ENCODE measurements at regions not wholly inside any gene's neighbourhood (a gene's known extent, or its start where the extent isn't known, plus 50 kb on each side); places are given as distances from the start of the nearest gene placed in this dataset.
"Not testable (repeated sequence)": the region's sequence is repeated elsewhere in the genome, so short reads cannot be mapped to it uniquely, and the experiment has no call there.

- no peak for DNase-seq (ENCODE audit: low spot score)
Observed at GRCh38 chr13:38415233-38415632, 65.6 kb downstream of the UFM1 start.

GRCh38 chr13:38417241-38417640, 67.6 kb downstream of the UFM1 start:
- DNase-seq (ENCODE audit: low spot score), result no peak

GRCh38 chr13:38417727-38418126, 68.1 kb downstream of the UFM1 start:
- no peak for DNase-seq (ENCODE audit: low spot score)

GRCh38 chr13:38418286-38418685, 68.6 kb downstream of the UFM1 start:
- DNase-seq (ENCODE audit: low spot score), result no peak

- no peak for DNase-seq (ENCODE audit: low spot score)
Observed at GRCh38 chr13:38419312-38419873, 69.7 kb downstream of the UFM1 start.

GRCh38 chr13:38421590-38422560, 72.2 kb downstream of the UFM1 start:
- no peak for DNase-seq (ENCODE audit: low spot score)

- no peak for DNase-seq (ENCODE audit: low spot score)
Observed at GRCh38 chr13:38429916-38430315, 80.3 kb downstream of the UFM1 start.

GRCh38 chr13:38430796-38431195, 81.1 kb downstream of the UFM1 start:
- no peak for DNase-seq (ENCODE audit: low spot score)

GRCh38 chr13:38440666-38441065, 91.0 kb downstream of the UFM1 start:
- DNase-seq (ENCODE audit: low spot score), result no peak

- no peak for DNase-seq (ENCODE audit: low spot score)
Observed at GRCh38 chr13:38444904-38445303, 95.3 kb downstream of the UFM1 start.

GRCh38 chr13:38452656-38453055, 103.0 kb downstream of the UFM1 start:
- DNase-seq (ENCODE audit: low spot score), result no peak

- DNase-seq (ENCODE audit: low spot score), result no peak
Observed at GRCh38 chr13:38462605-38463004, 113.0 kb downstream of the UFM1 start.

GRCh38 chr13:38463048-38463447, 113.4 kb downstream of the UFM1 start:
- no peak for DNase-seq (ENCODE audit: low spot score)

GRCh38 chr13:38472411-38472810, 122.8 kb downstream of the UFM1 start:
- not testable (repeated sequence) for DNase-seq (ENCODE audit: low spot score)

- no peak for DNase-seq (ENCODE audit: low spot score)
Observed at GRCh38 chr13:38473305-38473704, 123.7 kb downstream of the UFM1 start.

GRCh38 chr13:38477676-38478075, 128.0 kb downstream of the UFM1 start:
- no peak for DNase-seq (ENCODE audit: low spot score)

GRCh38 chr13:38483623-38484022, 134.0 kb downstream of the UFM1 start:
- no peak for DNase-seq (ENCODE audit: low spot score)

GRCh38 chr13:38490657-38491056, 141.0 kb downstream of the UFM1 start:
- no peak for DNase-seq (ENCODE audit: low spot score)

- DNase-seq (ENCODE audit: low spot score), result no peak
Observed at GRCh38 chr13:38494445-38494844, 144.8 kb downstream of the UFM1 start.

- no peak for DNase-seq (ENCODE audit: low spot score)
Observed at GRCh38 chr13:38496917-38497316, 147.3 kb downstream of the UFM1 start.

- DNase-seq (ENCODE audit: low spot score), result no peak
Observed at GRCh38 chr13:38498271-38498670, 148.6 kb downstream of the UFM1 start.

GRCh38 chr13:38514575-38514974, 164.9 kb downstream of the UFM1 start:
- DNase-seq (ENCODE audit: low spot score), result no peak

GRCh38 chr13:38518328-38518727, 168.5 kb upstream of the FREM2 start:
- DNase-seq (ENCODE audit: low spot score), result no peak

Measured in ureter (tissue), 1 donor.